Activated CD4-positive, alpha-beta T cell treated with anti-CD3 and anti-CD28 coated beads, Interleukin-2, amount 10 ng/mL, durations not matched to agents 24 days and 14 days (primary cell): ENCODE measurements at regions not wholly inside any gene's neighbourhood (a gene's known extent, or its start where the extent isn't known, plus 50 kb on each side); places are given as distances from the start of the nearest gene placed in this dataset.
A peak's percentile ranks its signal among the peaks of the same experiment; 100 is the strongest.
"Not testable (repeated sequence)": the region's sequence is repeated elsewhere in the genome, so short reads cannot be mapped to it uniquely, and the experiment has no call there.

Experiments used
- DNase-seq: peaks from one replicate; pipeline ENCODE4 v3.0.0; 2022
- H3K27ac Mint-ChIP-seq: one replicate; pipeline ENCODE4 v1.8.0; 2022; ENCODE audit warnings: mild to moderate bottlenecking, mixed read lengths
- H3K27me3 Mint-ChIP-seq: one replicate; pipeline ENCODE4 v1.8.0; 2022; ENCODE audit warnings: mixed read lengths
- H3K36me3 Mint-ChIP-seq: one replicate; pipeline ENCODE4 v1.8.0; 2022; ENCODE audit warnings: low read depth, mild to moderate bottlenecking, mixed read lengths
- H3K4me1 Mint-ChIP-seq: one replicate; pipeline ENCODE4 v1.8.0; 2021; ENCODE audit warnings: mixed read lengths
- H3K4me3 Mint-ChIP-seq: one replicate; pipeline ENCODE4 v1.8.0; 2022; ENCODE audit warnings: mild to moderate bottlenecking, moderate library complexity, mixed read lengths
- H3K9me3 Mint-ChIP-seq: one replicate; pipeline ENCODE4 v1.8.0; 2021; ENCODE audit warnings: mixed read lengths
- intact Hi-C: fragments of 100-400 bp; cut with micrococcal nuclease; formaldehyde crosslinking; loops from one replicate; pipeline ENCODE4 v1.15.1; 2023

DNA sequence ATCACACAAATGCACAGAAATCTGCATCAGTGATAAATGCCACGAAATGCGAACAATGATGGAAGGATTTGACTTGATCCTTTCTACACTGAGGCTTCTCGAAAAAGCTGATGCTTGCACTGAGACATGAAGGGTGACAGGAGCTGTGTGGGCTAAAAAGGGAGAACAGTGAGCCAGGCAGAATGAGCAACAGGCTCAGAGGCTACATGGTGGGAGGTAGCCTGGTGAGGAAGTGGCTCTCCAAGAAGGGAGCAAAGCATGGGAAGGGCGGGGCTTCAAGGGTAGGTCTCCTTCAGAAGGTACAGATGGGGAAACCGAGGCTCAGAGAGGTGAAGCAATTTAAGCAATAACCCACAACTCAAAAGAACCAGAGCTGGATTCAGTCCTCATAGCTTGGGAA lies 82.4 kb downstream of the TRIM43 start:
- H3K27ac Mint-ChIP-seq, result no peak overlapping the region
- H3K4me1 Mint-ChIP-seq, result peaks cover 2% of the 10 kb centered on the region
- H3K36me3 Mint-ChIP-seq, result no peaks in the 10 kb centered on the region
- H3K4me3 Mint-ChIP-seq, result no peak overlapping the region
- no peak for DNase-seq
- intact Hi-C loops, result no loop called here
- no peaks in the 10 kb centered on the region for H3K9me3 Mint-ChIP-seq
- H3K27me3 Mint-ChIP-seq, result peaks cover 22% of the 10 kb centered on the region

DNA sequence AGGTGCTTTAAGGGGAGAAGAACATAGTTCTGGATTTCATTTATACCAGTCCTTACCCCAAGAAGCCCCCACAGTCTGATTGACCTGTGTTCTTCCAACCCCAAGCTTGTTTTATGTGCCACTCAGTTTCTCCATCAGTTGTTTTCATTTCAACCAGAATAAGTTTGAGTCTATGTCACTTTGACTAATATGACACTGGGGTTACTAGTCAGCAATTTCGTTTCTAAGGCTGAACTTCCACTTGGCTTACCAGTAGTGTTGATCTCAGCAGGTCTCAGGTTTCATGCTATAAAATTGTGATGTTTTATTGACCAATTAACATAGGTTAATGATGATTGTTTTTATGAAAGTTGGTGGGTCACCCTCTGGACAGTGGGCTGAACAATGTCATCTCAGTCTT lies 84.8 kb downstream of the TRIM43 start:
- H3K9me3 Mint-ChIP-seq, DNase-seq, intact Hi-C loops, H3K4me1 Mint-ChIP-seq, H3K36me3 Mint-ChIP-seq, H3K4me3 Mint-ChIP-seq, H3K27ac Mint-ChIP-seq: not testable (repeated sequence)
- peaks cover 25% of the 10 kb centered on the region for H3K27me3 Mint-ChIP-seq

DNA sequence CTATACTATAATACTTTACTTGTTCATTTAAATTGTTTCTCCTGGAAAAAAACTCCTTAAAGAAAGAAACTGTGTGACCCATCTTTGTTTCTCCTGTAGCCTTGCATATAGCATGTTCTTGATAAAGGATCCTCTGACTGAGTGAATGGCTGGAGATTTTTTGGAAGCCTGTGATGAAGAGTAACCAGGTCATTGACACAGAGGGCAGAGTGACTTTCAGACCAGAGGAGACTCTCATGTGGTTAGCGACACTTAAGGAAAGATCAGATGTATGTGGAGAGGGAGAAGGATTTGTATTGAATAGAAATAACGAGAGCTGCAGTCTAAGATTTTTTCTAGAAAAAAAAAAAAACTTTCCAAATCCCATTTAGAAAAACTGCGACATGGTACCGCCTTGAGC lies 85.5 kb downstream of the TRIM43 start:
- Mint-ChIP-seq H3K27me3 (peaks cover 26% of the 10 kb centered on the region), H3K27ac (no peak overlapping the region), H3K36me3 (no peaks in the 10 kb centered on the region), H3K4me3 (no peak overlapping the region), H3K9me3 (no peaks in the 10 kb centered on the region), H3K4me1 (peaks cover 4% of the 10 kb centered on the region)
- DNase-seq, result no peak
- intact Hi-C loops, result no loop called here

DNA sequence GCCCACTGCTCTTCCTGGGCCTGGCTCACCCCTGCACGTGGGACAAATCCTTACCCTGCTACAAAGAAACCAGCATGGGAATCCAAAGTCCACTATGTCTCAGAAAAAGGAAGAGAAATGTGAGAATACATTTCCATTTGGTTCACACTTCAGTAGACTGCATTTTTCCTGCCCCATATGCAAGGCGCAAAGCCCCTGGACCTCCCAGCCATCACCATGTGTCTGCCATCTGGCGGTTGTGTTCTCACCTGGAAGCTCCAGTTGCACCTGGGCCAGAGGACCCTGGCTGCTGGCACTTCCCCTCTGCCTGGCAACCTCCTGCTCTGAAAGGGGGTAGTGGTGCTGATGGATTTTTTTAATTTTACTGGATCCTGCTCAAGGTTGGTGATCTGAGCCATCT lies 86.0 kb downstream of the TRIM43 start:
- DNase-seq, H3K4me1 Mint-ChIP-seq, H3K36me3 Mint-ChIP-seq, H3K4me3 Mint-ChIP-seq, intact Hi-C loops, H3K9me3 Mint-ChIP-seq, H3K27ac Mint-ChIP-seq: not testable (repeated sequence)
- H3K27me3 Mint-ChIP-seq, result peaks cover 30% of the 10 kb centered on the region

DNA sequence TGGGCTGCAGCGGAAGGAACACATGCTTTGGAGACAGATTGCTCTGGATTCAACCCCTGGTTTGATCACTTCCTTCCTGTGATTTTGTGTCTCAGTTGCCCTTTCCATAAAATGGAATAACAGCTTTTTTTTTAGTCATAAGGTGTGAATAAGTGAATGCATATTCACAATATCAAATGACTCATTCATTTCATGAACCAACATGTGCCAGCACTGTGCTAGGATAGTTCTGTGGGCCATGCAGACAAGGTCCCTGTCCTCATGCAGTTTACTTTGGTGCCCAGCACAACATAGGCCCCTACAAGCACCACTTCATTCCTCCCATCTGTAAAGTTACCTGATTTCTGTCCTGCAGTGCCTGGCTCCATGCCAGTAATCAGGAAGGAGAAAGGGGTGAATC lies 89.4 kb downstream of the TRIM43 start:
- H3K9me3 Mint-ChIP-seq, H3K27ac Mint-ChIP-seq, H3K4me1 Mint-ChIP-seq, H3K4me3 Mint-ChIP-seq, intact Hi-C loops, H3K36me3 Mint-ChIP-seq, DNase-seq: not testable (repeated sequence)
- peaks cover 28% of the 10 kb centered on the region for H3K27me3 Mint-ChIP-seq

DNA sequence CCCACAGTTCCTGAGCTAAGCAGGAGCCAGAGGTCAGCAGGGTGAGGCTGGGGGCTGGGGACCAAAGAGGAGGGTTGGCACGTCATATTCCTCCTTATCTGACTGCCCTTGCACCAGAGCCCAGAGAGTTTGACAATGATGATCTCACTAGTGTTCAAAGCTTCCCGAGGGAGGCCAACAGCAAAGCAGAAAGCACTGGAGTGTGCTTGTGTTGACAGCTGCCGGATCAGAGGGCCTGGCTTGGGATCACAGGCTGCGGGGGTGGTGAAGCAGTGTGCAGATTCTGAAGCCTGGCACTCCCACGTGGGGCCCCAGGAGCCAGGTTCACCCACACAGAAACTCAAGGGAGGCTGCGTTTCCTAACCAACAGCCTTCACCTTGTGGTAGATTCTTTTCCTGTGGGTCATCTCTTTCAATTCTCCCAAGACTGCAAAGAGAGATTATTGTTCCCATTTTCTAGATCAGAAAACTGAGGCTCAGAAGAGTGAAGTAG lies 89.8 kb downstream of the TRIM43 start:
- DNase-seq, H3K9me3 Mint-ChIP-seq, H3K27ac Mint-ChIP-seq, H3K4me1 Mint-ChIP-seq, H3K4me3 Mint-ChIP-seq, H3K36me3 Mint-ChIP-seq, intact Hi-C loops: not testable (repeated sequence)
- H3K27me3 Mint-ChIP-seq, result peaks cover 27% of the 10 kb centered on the region

DNA sequence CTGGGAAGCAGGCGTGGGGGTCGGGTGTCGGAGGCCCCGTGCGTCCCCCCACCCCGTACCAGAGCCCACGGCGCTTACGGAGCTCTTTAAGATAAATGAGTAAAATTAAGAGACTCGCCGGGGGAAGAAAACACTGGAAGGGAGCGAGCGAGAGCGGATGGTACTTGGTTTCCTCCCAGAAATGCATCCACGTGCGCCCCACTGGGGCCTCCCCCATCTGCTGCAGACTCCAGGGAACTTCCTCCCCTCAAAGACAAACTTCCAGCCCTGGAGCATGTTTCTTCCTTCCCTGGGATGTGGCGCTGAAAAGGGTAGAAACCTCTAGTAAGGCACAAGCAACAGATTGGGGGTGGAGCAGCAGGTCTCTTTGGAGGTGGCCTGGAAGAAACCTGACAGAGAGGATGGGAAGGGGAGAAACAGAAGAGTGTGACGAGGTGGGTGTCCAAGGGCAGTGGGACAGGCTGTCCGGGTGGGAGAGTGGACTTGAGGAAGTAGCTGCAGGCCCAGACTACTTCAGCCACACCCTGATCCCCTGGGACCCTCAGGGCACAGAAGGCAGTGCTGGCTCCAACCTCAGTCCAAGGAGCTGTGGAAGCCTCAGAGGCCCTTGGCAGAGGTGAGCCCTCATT lies 91.2 kb downstream of the TRIM43 start:
- H3K27ac Mint-ChIP-seq, intact Hi-C loops, H3K36me3 Mint-ChIP-seq, H3K9me3 Mint-ChIP-seq, H3K4me1 Mint-ChIP-seq, DNase-seq: not testable (repeated sequence)
- Mint-ChIP-seq H3K27me3 (peaks cover 25% of the 10 kb centered on the region), H3K4me3 (peak overlapping the region; percentile 78)

DNA sequence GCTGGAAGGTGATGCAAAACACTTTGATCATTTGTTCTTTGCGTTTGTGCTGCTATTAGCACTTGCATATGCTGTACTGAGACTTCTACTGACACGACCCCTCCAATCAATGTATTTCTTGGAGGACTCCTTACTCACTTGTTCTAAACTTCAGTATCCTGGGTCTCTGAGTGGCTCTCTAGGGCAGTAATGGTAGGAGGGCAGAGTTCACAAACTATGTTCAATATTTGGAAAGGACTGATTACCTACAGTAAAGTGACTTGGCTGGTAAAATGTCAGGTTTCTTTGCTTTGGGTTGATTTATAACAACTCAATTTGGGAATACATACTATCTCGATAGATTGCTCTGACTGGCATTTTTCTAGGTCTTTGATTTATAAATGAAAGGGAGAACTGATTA lies 93.7 kb downstream of the TRIM43 start:
- intact Hi-C loops, result no loop called here
- no peak overlapping the region for H3K4me3 Mint-ChIP-seq
- peaks cover 19% of the 10 kb centered on the region for H3K27me3 Mint-ChIP-seq
- no peak for DNase-seq
- H3K27ac Mint-ChIP-seq, result no peak overlapping the region
- peaks cover 10% of the 10 kb centered on the region for H3K4me1 Mint-ChIP-seq
- H3K9me3 Mint-ChIP-seq, result no peaks in the 10 kb centered on the region
- no peaks in the 10 kb centered on the region for H3K36me3 Mint-ChIP-seq

DNA sequence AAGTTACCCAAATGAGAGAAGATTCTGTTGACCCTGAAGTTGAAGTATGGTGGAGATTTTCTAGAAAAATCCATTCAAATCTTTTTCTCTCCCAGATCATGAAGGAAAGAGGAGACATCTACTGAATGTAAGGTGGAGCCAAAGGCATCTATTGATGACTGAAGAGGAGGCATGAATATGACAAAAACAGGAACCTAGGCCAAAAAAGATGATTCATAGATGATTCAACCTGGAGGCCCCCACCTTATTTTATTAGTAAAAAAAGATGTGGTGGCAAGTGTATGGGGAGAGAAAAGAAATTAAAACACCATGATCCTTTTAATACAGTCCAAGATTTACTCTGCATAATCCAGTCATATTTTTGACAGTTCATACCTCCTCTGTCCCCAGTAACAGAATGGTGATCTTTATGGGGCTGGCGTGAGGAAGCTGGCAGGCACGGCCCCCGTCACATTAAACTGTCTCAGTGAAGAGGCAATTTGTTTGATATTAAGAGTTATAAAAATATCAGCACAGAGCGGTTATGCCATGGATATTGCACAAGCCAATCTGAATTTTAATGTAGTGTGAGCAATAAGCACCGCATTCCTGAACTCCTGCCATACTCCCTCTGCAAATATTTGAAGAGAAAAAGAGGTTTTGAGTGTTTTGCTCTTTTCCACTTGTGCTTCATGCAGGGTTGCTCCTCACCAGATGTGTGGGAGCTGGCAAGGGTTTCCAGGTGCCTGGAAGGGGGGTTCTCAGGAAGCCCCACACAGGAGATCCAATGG lies 94.4 kb downstream of the TRIM43 start:
- DNase-seq, intact Hi-C loops, H3K9me3 Mint-ChIP-seq, H3K4me1 Mint-ChIP-seq, H3K4me3 Mint-ChIP-seq, H3K27ac Mint-ChIP-seq, H3K36me3 Mint-ChIP-seq: not testable (repeated sequence)
- peaks cover 17% of the 10 kb centered on the region for H3K27me3 Mint-ChIP-seq

DNA sequence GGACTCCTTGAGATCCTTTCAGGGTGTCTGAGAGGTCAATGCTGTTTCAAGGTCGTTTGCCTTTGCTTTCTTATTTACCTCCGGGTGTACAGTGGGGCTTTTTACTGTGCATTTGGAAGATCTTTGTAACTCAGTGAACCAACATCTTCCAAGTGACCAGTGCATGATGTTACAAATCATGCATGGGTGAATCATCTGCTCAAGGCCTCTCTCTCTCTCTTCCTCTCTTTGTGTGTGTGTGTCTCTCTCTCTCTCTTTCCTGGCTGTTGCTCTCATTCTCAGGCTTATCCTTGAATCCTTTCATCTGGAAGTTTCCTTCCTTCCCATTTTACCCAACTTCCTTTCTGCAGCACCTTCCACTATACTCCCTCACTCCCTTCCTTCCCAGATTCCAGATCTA lies 96.1 kb downstream of the TRIM43 start:
- intact Hi-C loops, H3K36me3 Mint-ChIP-seq, H3K4me3 Mint-ChIP-seq, H3K27ac Mint-ChIP-seq, H3K9me3 Mint-ChIP-seq, H3K4me1 Mint-ChIP-seq, DNase-seq: not testable (repeated sequence)
- H3K27me3 Mint-ChIP-seq, result peaks cover 11% of the 10 kb centered on the region

DNA sequence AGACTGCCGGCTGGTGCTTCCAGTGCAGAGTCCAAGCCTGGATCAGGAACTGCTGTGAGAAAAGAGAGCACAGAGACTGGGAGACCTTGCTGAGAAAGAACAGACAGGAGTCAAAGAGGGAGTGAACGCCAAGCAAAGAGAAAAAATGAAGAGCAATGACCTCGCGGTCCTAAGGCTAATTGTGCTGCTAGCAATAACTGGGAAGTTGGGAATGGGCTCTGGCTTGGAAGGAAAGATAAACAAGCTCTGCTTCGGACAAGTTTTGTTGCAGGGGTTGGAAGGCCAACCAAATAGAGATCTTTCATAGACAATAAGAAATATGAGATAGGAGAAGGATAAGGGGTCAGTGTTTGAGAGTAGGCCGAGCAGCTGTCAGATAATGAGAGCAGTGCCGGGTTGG lies 99.4 kb downstream of the TRIM43 start:
- H3K27me3 Mint-ChIP-seq, H3K27ac Mint-ChIP-seq, H3K4me3 Mint-ChIP-seq, H3K4me1 Mint-ChIP-seq, H3K9me3 Mint-ChIP-seq, DNase-seq, H3K36me3 Mint-ChIP-seq, intact Hi-C loops: not testable (repeated sequence)

DNA sequence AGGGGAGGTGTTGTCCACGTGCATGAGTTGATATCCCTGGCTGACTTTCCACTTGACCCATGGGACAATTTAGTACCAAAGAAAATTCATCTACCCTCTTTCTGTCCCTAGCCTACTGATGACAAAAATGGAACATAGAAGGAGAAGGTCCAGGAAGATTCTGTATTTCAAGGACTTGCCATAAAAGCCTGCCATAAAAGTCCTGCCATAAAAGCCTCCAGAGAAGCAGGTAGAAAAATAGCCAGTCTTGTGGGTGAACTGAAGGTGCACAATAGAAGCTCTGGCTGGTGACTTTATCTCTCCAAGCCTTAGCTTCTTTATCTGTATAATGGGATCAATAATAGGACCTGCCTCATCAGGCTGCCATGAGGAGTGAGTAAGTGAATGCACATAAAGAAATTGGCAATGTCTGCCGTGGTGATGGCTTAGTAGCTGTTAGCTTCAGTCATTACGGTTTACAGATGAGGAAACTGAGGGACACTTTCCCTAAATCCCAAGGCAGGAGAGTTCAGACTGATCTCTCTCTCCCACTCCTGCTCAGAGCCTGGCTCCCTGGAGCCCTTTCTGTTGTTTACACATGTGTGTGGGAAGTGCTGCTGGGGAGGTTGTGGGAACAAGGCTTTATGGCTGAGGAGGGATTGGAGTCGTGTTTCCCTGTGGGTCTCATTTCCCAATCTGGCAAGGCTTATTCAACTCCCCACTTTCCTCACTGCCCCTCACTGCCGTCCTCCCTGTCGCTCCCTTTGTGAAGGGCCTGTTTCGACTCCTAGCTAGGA lies 101.5 kb downstream of the TRIM43 start:
- H3K9me3 Mint-ChIP-seq, H3K4me3 Mint-ChIP-seq, intact Hi-C loops, H3K27ac Mint-ChIP-seq, H3K4me1 Mint-ChIP-seq, DNase-seq, H3K36me3 Mint-ChIP-seq: not testable (repeated sequence)
- peaks cover 13% of the 10 kb centered on the region for H3K27me3 Mint-ChIP-seq

DNA sequence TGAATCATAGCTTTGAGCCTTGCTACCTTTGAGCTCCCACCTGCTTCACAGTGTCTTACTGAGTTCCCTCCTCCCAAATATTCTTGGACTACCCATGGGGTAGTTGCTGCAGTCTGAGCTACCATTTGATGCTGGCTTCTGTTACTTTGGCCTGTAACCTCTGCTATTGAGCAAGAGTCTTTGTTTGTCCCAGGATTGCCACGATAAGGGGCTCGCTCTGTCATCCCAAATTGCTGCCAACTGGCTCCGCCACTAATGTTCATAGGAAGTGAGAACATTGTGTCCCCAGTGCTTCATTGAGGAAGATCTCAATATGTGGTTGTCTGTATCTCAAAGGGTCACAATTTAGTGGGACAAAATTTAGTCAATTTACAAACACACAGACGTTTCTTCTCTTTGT lies 103.8 kb downstream of the TRIM43 start:
- no peak for DNase-seq
- Mint-ChIP-seq H3K27ac (no peak overlapping the region), H3K27me3 (peaks cover 18% of the 10 kb centered on the region), H3K4me3 (no peak overlapping the region), H3K9me3 (no peaks in the 10 kb centered on the region), H3K4me1 (no peaks in the 10 kb centered on the region), H3K36me3 (no peaks in the 10 kb centered on the region)
- intact Hi-C loops, result no loop called here

DNA sequence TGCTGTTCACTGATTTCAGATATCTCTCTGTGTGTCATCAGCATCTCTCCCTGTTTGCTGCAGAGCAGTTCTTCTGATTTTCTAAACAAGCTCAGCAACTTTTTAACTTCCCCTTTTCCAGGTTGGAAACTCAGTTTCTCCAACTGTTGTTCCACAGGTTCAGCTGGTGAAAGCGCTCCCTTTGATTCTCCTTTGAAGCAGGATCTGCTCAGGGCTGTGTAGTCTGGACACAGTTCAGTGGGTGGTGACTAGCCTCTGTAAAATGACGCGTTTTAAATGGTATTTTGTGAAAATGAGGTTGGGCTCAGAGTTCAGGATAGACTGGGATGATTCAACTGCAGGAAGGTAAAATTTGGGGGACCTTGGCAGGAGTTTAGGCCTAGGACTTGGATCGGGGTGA lies 106.3 kb downstream of the TRIM43 start:
- Mint-ChIP-seq H3K9me3 (no peaks in the 10 kb centered on the region), H3K27ac (no peak overlapping the region), H3K4me3 (no peak overlapping the region), H3K27me3 (peaks cover 22% of the 10 kb centered on the region), H3K36me3 (no peaks in the 10 kb centered on the region), H3K4me1 (no peaks in the 10 kb centered on the region)
- no peak for DNase-seq
- intact Hi-C loops, result no loop called here
